Nephron progenitor cell (in vitro differentiated cells): ENCODE measurements at regions not wholly inside any gene's neighbourhood (a gene's known extent, or its start where the extent isn't known, plus 50 kb on each side); places are given as distances from the start of the nearest gene placed in this dataset.
"Not testable (repeated sequence)": the region's sequence is repeated elsewhere in the genome, so short reads cannot be mapped to it uniquely, and the experiment has no call there.

ENCODE experiments used
- DNase-seq: peaks from one replicate; pipeline ENCODE4 v3.0.0; 2021
- H3K27ac Mint-ChIP-seq: 2 replicates; pipeline ENCODE4 v1.8.0; 2021; ENCODE audit warnings: mild to moderate bottlenecking, moderate library complexity, mixed read lengths
- H3K27me3 Mint-ChIP-seq: 2 replicates; pipeline ENCODE4 v1.8.0; 2021; ENCODE audit warnings: mild to moderate bottlenecking, low read depth, mixed read lengths; ENCODE audit not compliant: poor library complexity
- H3K36me3 Mint-ChIP-seq: 2 replicates; pipeline ENCODE4 v1.8.0; 2021; ENCODE audit warnings: low read depth, mixed read lengths
- H3K4me1 Mint-ChIP-seq: 2 replicates; pipeline ENCODE4 v1.8.0; 2021; ENCODE audit warnings: mixed read lengths
- H3K4me3 Mint-ChIP-seq: 2 replicates; pipeline ENCODE4 v1.8.0; 2021; ENCODE audit warnings: mild to moderate bottlenecking, moderate library complexity, mixed read lengths
- H3K9me3 Mint-ChIP-seq: 2 replicates; pipeline ENCODE4 v1.8.0; 2021; ENCODE audit warnings: mild to moderate bottlenecking, moderate library complexity, mixed read lengths
- CTCF ChIP-seq: fragments of 200-600 bp; sonication (generic); IDR thresholded peaks from 2 replicates; pipeline ENCODE4 v1.5.0; 2021; ENCODE audit warnings: antibody characterized with exemption

- Mint-ChIP-seq H3K4me3 (no peak overlapping the region), H3K36me3 (no peaks in the 10 kb centered on the region), H3K9me3 (peaks cover 10% of the 10 kb centered on the region), H3K27me3 (peaks cover 8% of the 10 kb centered on the region), H3K4me1 (no peaks in the 10 kb centered on the region), H3K27ac (no peak overlapping the region)
- no peak for TF ChIP-seq CTCF
- no peak for DNase-seq
Measured at GRCh38 chr5:135153259-135153658, 119.2 kb upstream of the PITX1 start.

GRCh38 chr5:135151660-135152059, 117.6 kb upstream of the PITX1 start:
- H3K4me1 Mint-ChIP-seq, H3K36me3 Mint-ChIP-seq, DNase-seq, H3K27ac Mint-ChIP-seq, H3K27me3 Mint-ChIP-seq, H3K4me3 Mint-ChIP-seq: not testable (repeated sequence)
- peaks cover 11% of the 10 kb centered on the region for H3K9me3 Mint-ChIP-seq

DNA sequence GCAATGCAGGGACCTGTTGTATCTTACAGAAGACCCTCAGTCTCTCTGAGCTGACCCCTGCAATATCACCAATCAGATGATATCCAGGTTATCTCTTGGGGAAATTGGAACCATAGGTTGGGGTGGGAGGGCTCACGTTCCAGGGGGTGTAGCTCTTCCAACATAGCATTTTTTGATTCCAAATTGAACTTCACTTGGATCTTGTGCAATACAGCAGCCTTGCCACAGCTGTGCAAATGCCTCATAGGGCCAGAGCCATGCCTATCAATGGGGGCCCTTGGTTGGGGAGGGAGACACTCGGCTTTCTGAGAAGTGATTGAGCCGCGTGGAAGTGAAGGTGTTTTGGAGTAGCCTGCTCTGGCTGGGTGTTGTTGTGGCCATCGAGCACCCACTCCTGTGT, 117.2 kb upstream of the PITX1 start:
- Mint-ChIP-seq H3K9me3 (peaks cover 11% of the 10 kb centered on the region), H3K4me3 (no peak overlapping the region), H3K4me1 (no peaks in the 10 kb centered on the region), H3K27ac (no peak overlapping the region), H3K27me3 (peaks cover 8% of the 10 kb centered on the region), H3K36me3 (no peaks in the 10 kb centered on the region)
- DNase-seq, result no peak
- TF ChIP-seq CTCF, result no peak

GRCh38 chr5:135150767-135151166, 116.7 kb upstream of the PITX1 start:
- H3K4me3 Mint-ChIP-seq, result no peak overlapping the region
- H3K36me3 Mint-ChIP-seq, result no peaks in the 10 kb centered on the region
- no peak for DNase-seq
- peaks cover 11% of the 10 kb centered on the region for H3K9me3 Mint-ChIP-seq
- TF ChIP-seq CTCF, result no peak
- H3K27me3 Mint-ChIP-seq, result peaks cover 8% of the 10 kb centered on the region
- H3K27ac Mint-ChIP-seq, result no peak overlapping the region
- H3K4me1 Mint-ChIP-seq, result no peaks in the 10 kb centered on the region

- peaks cover 8% of the 10 kb centered on the region for H3K27me3 Mint-ChIP-seq
- H3K27ac Mint-ChIP-seq, result no peak overlapping the region
- H3K9me3 Mint-ChIP-seq, result peaks cover 11% of the 10 kb centered on the region
- no peaks in the 10 kb centered on the region for H3K4me1 Mint-ChIP-seq
- H3K4me3 Mint-ChIP-seq, result no peak overlapping the region
- no peak for TF ChIP-seq CTCF
- no peak for DNase-seq
- no peaks in the 10 kb centered on the region for H3K36me3 Mint-ChIP-seq
Measured at GRCh38 chr5:135149956-135150723, 116.1 kb upstream of the PITX1 start.

DNA sequence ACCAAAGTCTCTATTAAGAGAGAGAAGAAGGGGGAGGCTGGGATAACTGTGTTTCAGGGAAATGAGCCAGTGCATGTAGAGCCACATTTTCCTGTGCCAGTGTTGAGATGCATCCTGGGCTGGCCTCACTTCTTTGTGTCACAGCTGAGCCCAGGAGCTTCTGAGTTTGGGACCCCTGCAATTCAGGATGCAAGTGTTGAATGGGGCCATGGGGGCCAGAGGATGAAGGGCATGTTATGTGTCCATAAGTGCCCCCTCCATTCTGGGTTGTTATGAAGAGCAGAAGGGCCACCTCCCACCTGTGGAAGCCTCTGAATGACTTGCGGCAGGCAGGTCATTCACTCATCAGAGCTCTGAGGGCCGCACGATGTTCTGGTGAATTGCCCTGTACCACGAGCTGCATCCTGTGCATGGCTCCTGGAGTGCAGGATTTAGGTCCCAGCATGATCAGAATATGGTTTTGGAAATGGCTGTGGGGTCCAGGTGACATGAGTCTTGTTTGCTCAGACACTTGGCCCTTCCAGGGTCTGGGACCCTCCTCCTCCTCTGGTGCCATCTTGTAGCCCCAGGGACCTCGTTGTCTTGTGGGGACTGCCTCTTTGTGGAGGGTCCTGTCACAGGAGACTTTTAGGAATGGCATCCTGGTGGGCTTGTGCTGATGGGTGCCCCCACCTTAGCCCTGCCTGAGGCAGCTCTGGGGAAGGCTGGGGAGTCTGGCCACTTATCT, 115.4 kb upstream of the PITX1 start:
- no peak for DNase-seq
- TF ChIP-seq CTCF, result no peak
- Mint-ChIP-seq H3K36me3 (no peaks in the 10 kb centered on the region), H3K4me3 (no peak overlapping the region), H3K9me3 (peaks cover 11% of the 10 kb centered on the region), H3K27ac (no peak overlapping the region), H3K4me1 (no peaks in the 10 kb centered on the region), H3K27me3 (peaks cover 8% of the 10 kb centered on the region)
